ENCODE measurements at regions not wholly inside any gene's neighbourhood (a gene's known extent, or its start where the extent isn't known, plus 50 kb on each side); places are given as distances from the start of the nearest gene placed in this dataset.

GRCh38 chr13:65085977-65086376, 2144.2 kb downstream of the PCDH9 start:
- H3K9me3 Mint-ChIP-seq = no peaks in the 10 kb centered on the region
- no peak overlapping the region for H3K27ac Mint-ChIP-seq
- DNase-seq = no peak
- H3K4me1 Mint-ChIP-seq = no peaks in the 10 kb centered on the region
- H3K4me3 Mint-ChIP-seq = no peak overlapping the region
- TF ChIP-seq CTCF (IDR thresholded peaks at IDR 0.05) = no peak
- H3K36me3 Mint-ChIP-seq (ENCODE audit: low read depth) = no peaks in the 10 kb centered on the region
- no peaks in the 10 kb centered on the region for H3K27me3 Mint-ChIP-seq (ENCODE audit: low read depth, poor library complexity)

- no peaks in the 10 kb centered on the region for H3K9me3 Mint-ChIP-seq
- H3K4me3 Mint-ChIP-seq = no peak overlapping the region
- H3K27me3 Mint-ChIP-seq (ENCODE audit: low read depth, poor library complexity) = no peaks in the 10 kb centered on the region
- no peak for DNase-seq
- no peaks in the 10 kb centered on the region for H3K4me1 Mint-ChIP-seq
- H3K36me3 Mint-ChIP-seq (ENCODE audit: low read depth) = no peaks in the 10 kb centered on the region
- H3K27ac Mint-ChIP-seq = no peak overlapping the region
- TF ChIP-seq CTCF (IDR thresholded peaks at IDR 0.05) = no peak
Measured at GRCh38 chr13:65074248-65074647, 2155.9 kb downstream of the PCDH9 start.

DNA sequence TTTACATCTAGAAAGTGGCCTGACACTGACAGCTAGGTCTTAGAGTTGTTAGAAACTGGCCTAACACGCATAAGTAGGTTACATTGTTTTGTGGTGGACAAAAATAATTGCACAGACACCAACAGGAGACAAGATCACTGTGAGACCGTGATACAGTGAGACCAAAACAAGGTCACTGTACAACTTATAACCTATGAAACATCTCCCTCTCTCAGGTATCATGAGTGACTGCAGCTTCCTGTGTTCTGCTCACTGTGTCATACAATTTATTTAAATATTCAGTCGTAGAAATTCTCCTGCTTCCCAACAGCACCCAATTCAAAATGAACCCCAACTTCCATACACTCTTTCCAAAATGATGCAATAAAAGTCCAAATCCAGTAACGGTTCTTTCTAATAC, 2165.2 kb downstream of the PCDH9 start:
- TF ChIP-seq CTCF (IDR thresholded peaks at IDR 0.05) = no peak
- Mint-ChIP-seq H3K9me3 (no peaks in the 10 kb centered on the region), H3K4me1 (no peaks in the 10 kb centered on the region), H3K4me3 (no peak overlapping the region), H3K36me3 (ENCODE audit: low read depth) (no peaks in the 10 kb centered on the region), H3K27ac (no peak overlapping the region), H3K27me3 (ENCODE audit: low read depth, poor library complexity) (no peaks in the 10 kb centered on the region)
- no peak for DNase-seq

DNA sequence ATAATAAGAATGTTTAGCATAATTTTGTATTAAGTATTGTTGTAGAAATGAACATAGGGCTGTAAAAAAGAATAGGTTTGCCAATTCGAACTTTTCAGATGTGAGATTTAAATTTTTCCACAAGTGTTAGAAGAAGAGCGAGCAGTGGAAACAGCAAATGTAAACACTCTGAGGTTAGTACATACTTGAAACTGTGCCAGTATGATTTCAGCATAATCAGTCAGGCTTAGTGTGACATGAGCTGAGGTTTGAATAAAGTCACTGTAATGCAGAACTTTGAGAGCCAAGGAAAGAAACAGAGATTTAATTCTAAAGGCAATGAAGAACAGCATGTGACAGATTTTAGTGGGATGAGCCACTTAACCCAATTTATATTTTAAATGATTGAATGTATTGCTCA, 2166.4 kb downstream of the PCDH9 start:
- no peak for TF ChIP-seq CTCF (IDR thresholded peaks at IDR 0.05)
- H3K27ac Mint-ChIP-seq = no peak overlapping the region
- H3K9me3 Mint-ChIP-seq = no peaks in the 10 kb centered on the region
- H3K36me3 Mint-ChIP-seq (ENCODE audit: low read depth) = no peaks in the 10 kb centered on the region
- no peak overlapping the region for H3K4me3 Mint-ChIP-seq
- no peak for DNase-seq
- H3K27me3 Mint-ChIP-seq (ENCODE audit: low read depth, poor library complexity) = no peaks in the 10 kb centered on the region
- no peaks in the 10 kb centered on the region for H3K4me1 Mint-ChIP-seq

GRCh38 chr13:65057986-65058385, 2172.2 kb downstream of the PCDH9 start:
- no peak for DNase-seq
- no peak overlapping the region for H3K27ac Mint-ChIP-seq
- no peak for TF ChIP-seq CTCF (IDR thresholded peaks at IDR 0.05)

DNA sequence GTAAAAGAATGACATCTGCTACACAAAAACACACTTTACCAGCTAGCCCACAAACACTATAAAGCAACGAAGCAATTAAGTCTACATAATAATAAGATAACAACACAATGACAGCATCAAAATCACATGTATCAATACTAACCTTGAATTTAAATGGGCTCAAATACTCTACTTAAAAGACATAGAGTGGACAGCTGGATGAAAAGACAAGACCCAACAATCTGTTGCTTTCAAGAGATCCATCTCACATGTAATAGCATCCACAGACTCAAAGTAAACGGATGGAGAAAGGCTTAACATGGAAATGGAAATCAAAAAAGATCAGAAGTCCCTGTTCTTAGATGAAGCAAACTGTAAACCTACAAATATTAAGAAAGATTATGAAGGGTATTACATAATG, 2175.9 kb downstream of the PCDH9 start:
- DNase-seq = no peak
- Mint-ChIP-seq H3K4me1 (no peaks in the 10 kb centered on the region), H3K9me3 (peaks cover 17% of the 10 kb centered on the region), H3K4me3 (no peak overlapping the region), H3K27me3 (ENCODE audit: low read depth, poor library complexity) (no peaks in the 10 kb centered on the region), H3K27ac (no peak overlapping the region), H3K36me3 (ENCODE audit: low read depth) (no peaks in the 10 kb centered on the region)
- TF ChIP-seq CTCF (IDR thresholded peaks at IDR 0.05) = no peak

More at GRCh38 chr13:65057986-65058385, 2172.2 kb downstream of the PCDH9 start:
- Mint-ChIP-seq H3K4me1 (no peaks in the 10 kb centered on the region), H3K4me3 (no peak overlapping the region), H3K9me3 (peaks cover 17% of the 10 kb centered on the region), H3K27me3 (ENCODE audit: low read depth, poor library complexity) (no peaks in the 10 kb centered on the region), H3K36me3 (ENCODE audit: low read depth) (no peaks in the 10 kb centered on the region)
